Liver (tissue), 8 donors: ENCODE measurements at regions not wholly inside any gene's neighbourhood (a gene's known extent, or its start where the extent isn't known, plus 50 kb on each side); places are given as distances from the start of the nearest gene placed in this dataset.

ENCODE experiments used
- DNase-seq: peaks from one replicate; pipeline ENCODE4 v3.0.0-alpha.2; 2017; ENCODE audit warnings: low spot score
- H3K27ac ChIP-seq, 2 donors: one replicate each; pipeline ENCODE4 v1.7.0; 2013; ENCODE audit warnings: inconsistent platforms in 2 of 2, low read length in 2 of 2, control low read depth in 1 of 2, low read depth in 1 of 2, mild to moderate bottlenecking in 1 of 2
- H3K27me3 ChIP-seq, 4 donors: one replicate each; pipeline versions ENCODE4 v1.6.1 to v1.7.0; 2013; ENCODE audit warnings: low read length in 3 of 4, inconsistent platforms in 1 of 4, mild to moderate bottlenecking in 1 of 4, moderate library complexity in 1 of 4; ENCODE audit not compliant: control insufficient read depth in 4 of 4, insufficient read depth in 4 of 4
- H3K36me3 ChIP-seq, 4 donors: one replicate each; pipeline versions ENCODE4 v1.6.1 to v1.7.0; 2013; ENCODE audit warnings: low read length in 3 of 4, mild to moderate bottlenecking in 3 of 4, low read depth in 1 of 4, moderate library complexity in 1 of 4; ENCODE audit not compliant: control insufficient read depth in 4 of 4, insufficient read depth in 3 of 4
- H3K4me1 ChIP-seq, 4 donors: one replicate each; pipeline versions ENCODE4 v1.6.1 to v1.7.0; 2013; ENCODE audit warnings: low read length in 3 of 4, mild to moderate bottlenecking in 3 of 4, moderate library complexity in 1 of 4; ENCODE audit not compliant: control insufficient read depth in 4 of 4, insufficient read depth in 4 of 4
- H3K4me3 ChIP-seq, 3 donors: one replicate each; pipeline versions ENCODE4 v1.6.1 to v1.7.0; 2013; ENCODE audit warnings: low read length in 3 of 3, control low read depth in 1 of 3, low read depth in 1 of 3, mild to moderate bottlenecking in 1 of 3
- H3K9ac ChIP-seq, 2 donors: one replicate each; pipeline ENCODE4 v1.7.0; 2013; ENCODE audit warnings: low read length in 2 of 2, mild to moderate bottlenecking in 2 of 2, moderate library complexity in 2 of 2, control low read depth in 1 of 2, low read depth in 1 of 2
- H3K9me3 ChIP-seq, 4 donors: one replicate each; pipeline versions ENCODE4 v1.6.1 to v1.7.0; 2013; ENCODE audit warnings: low read length in 3 of 4; ENCODE audit not compliant: control insufficient read depth in 4 of 4
- ATF3 ChIP-seq: IDR thresholded peaks from 2 replicates; pipeline ENCODE4 v1.6.1; 2016; ENCODE audit warnings: antibody characterized with exemption
- CTCF ChIP-seq: fragments of 150-350 bp; IDR thresholded peaks from 2 replicates; pipeline ENCODE4 v1.5.1; 2017; ENCODE audit warnings: improper control_type of control experiment, low read depth, low read length; ENCODE audit not compliant: missing input control
- EGR1 ChIP-seq, 2 donors: IDR thresholded peaks; 2 replicates each; pipeline ENCODE4 v1.6.1; 2016 to 2018; ENCODE audit warnings: antibody characterized with exemption in 2 of 2, low read depth in 2 of 2
- FOXA1 ChIP-seq: IDR thresholded peaks from 2 replicates; pipeline ENCODE4 v1.6.1; 2016; ENCODE audit warnings: antibody characterized with exemption
- FOXA2 ChIP-seq: IDR thresholded peaks from 2 replicates; pipeline ENCODE4 v1.6.1; 2016; ENCODE audit warnings: antibody characterized with exemption
- GABPA ChIP-seq, 2 donors: IDR thresholded peaks in 1 of 2; conservative IDR thresholded peaks in 1 of 2; 2 replicates each; pipeline ENCODE4 v1.6.1; 2016; ENCODE audit warnings: antibody characterized with exemption in 2 of 2, mild to moderate bottlenecking in 1 of 2, moderate library complexity in 1 of 2
- HNF4A ChIP-seq, 2 donors: conservative IDR thresholded peaks; 2 replicates each; pipeline ENCODE4 v1.6.1; 2016; ENCODE audit warnings: antibody characterized with exemption in 2 of 2, mild to moderate bottlenecking in 2 of 2
- HNF4G ChIP-seq: IDR thresholded peaks from 2 replicates; pipeline ENCODE4 v1.6.1; 2016; ENCODE audit warnings: antibody characterized with exemption
- JUND ChIP-seq, 2 donors: IDR thresholded peaks; 2 replicates each; pipeline ENCODE4 v1.6.1; 2016; ENCODE audit warnings: antibody characterized with exemption in 2 of 2
- MAX ChIP-seq: IDR thresholded peaks from 2 replicates; pipeline ENCODE4 v1.6.1; 2016; ENCODE audit warnings: antibody characterized with exemption
- NR2F2 ChIP-seq: IDR thresholded peaks from 2 replicates; pipeline ENCODE4 v1.6.1; 2016; ENCODE audit warnings: antibody characterized with exemption
- RAD21 ChIP-seq, 2 donors: IDR thresholded peaks; 2 replicates each; pipeline ENCODE4 v1.6.1; 2016; ENCODE audit warnings: antibody characterized with exemption in 2 of 2, mild to moderate bottlenecking in 2 of 2
- REST ChIP-seq: IDR thresholded peaks from 2 replicates; pipeline ENCODE4 v1.6.1; 2016; ENCODE audit warnings: antibody characterized with exemption, mild to moderate bottlenecking
- RXRA ChIP-seq, 2 donors: IDR thresholded peaks; 2 replicates each; pipeline ENCODE4 v1.6.1; 2017 to 2018; ENCODE audit warnings: antibody characterized with exemption in 2 of 2, mild to moderate bottlenecking in 1 of 2
- SP1 ChIP-seq: IDR thresholded peaks from 2 replicates; pipeline ENCODE4 v1.6.1; 2018; ENCODE audit warnings: antibody characterized with exemption, mild to moderate bottlenecking
- TAF1 ChIP-seq: conservative IDR thresholded peaks from 2 replicates; pipeline ENCODE4 v1.6.1; 2016; ENCODE audit warnings: antibody characterized with exemption, mild to moderate bottlenecking
- YY1 ChIP-seq: IDR thresholded peaks from 2 replicates; pipeline ENCODE4 v1.6.1; 2016; ENCODE audit warnings: antibody characterized with exemption, mild to moderate bottlenecking
- WGBS: extraction: QIAGEN DNeasy Blood & Tissue Kit; methylation state at CpG from one replicate; pipeline ENCODE4 v1.1.7; 2013; 5-methylcytosine and 5-hydroxymethylcytosine counted together
- donor health status: healthy.
- donor health status: healthy.
- donor health status: healthy.
- donor health status: healthy.
- donor health status: healthy.

- DNase-seq = no peak
- H3K27ac ChIP-seq = no peak overlapping the region
- no peaks in the 10 kb centered on the region for H3K36me3 ChIP-seq
- no peaks in the 10 kb centered on the region for H3K4me1 ChIP-seq
- TF ChIP-seq RAD21 (IDR thresholded peaks at IDR 0.05) (no peak), FOXA2 (no peak)
- 79% methylated on average over 3 of the region's 3 CpGs for WGBS
- H3K9ac ChIP-seq = no peak overlapping the region
- no peaks in the 10 kb centered on the region for H3K27me3 ChIP-seq
- no peaks in the 10 kb centered on the region for H3K9me3 ChIP-seq
- no peak overlapping the region for H3K4me3 ChIP-seq
Measured at GRCh38 chr18:52190195-52190594, 149.8 kb upstream of the DCC start.

- Histone ChIP-seq H3K9me3 (no peaks in the 10 kb centered on the region), H3K36me3 (no peaks in the 10 kb centered on the region), H3K4me3 (no peak overlapping the region), H3K9ac (no peak overlapping the region), H3K27ac (no peak overlapping the region), H3K27me3 (no peaks in the 10 kb centered on the region), H3K4me1 (no peaks in the 10 kb centered on the region)
- 79% methylated on average over 5 of the region's 5 CpGs for WGBS
- no peak for DNase-seq
- no peak for TF ChIP-seq FOXA2
Measured at GRCh38 chr18:52190631-52191030, 149.4 kb upstream of the DCC start.

GRCh38 chr18:52200406-52200805, 139.6 kb upstream of the DCC start:
- 94% methylated on average over 1 of the region's 1 CpG for WGBS

GRCh38 chr18:52200921-52201663, 138.9 kb upstream of the DCC start:
- no peak overlapping the region for H3K4me3 ChIP-seq
- 88% methylated on average over 11 of the region's 11 CpGs for WGBS
- no peaks in the 10 kb centered on the region for H3K36me3 ChIP-seq
- no peaks in the 10 kb centered on the region for H3K4me1 ChIP-seq
- H3K27me3 ChIP-seq = peaks cover 0 to 2% (median 0%) of the 10 kb centered on the region in 4 donors
- no peak overlapping the region for H3K9ac ChIP-seq
- H3K27ac ChIP-seq = no peak overlapping the region
- no peaks in the 10 kb centered on the region for H3K9me3 ChIP-seq
- DNase-seq = no peak
- TF ChIP-seq JUND (IDR thresholded peaks at IDR 0.05) (no peak), SP1 (no peak), YY1 (no peak), EGR1 (IDR thresholded peaks at IDR 0.05; ENCODE audit: low read depth in 2 of 2) (no peak), FOXA1 (no peak), GABPA (IDR thresholded peaks at IDR 0.05 in 1 of 2, conservative IDR thresholded peaks at IDR 0.05 in 1 of 2) (no peak), NR2F2 (no peak), REST (no peak), ATF3 (no peak), TAF1 (no peak), HNF4G (no peak), FOXA2 (no peak), HNF4A (conservative IDR thresholded peaks at IDR 0.05) (no peak), RXRA (IDR thresholded peaks at IDR 0.05) (no peak), CTCF (no peak), MAX (no peak)

More at GRCh38 chr18:52200406-52200805, 139.6 kb upstream of the DCC start:
- H3K27ac ChIP-seq = no peak overlapping the region
- DNase-seq = no peak
- H3K36me3 ChIP-seq = no peaks in the 10 kb centered on the region
- no peaks in the 10 kb centered on the region for H3K9me3 ChIP-seq
- no peaks in the 10 kb centered on the region for H3K27me3 ChIP-seq
- H3K4me3 ChIP-seq = no peak overlapping the region
- H3K9ac ChIP-seq = no peak overlapping the region
- H3K4me1 ChIP-seq = no peaks in the 10 kb centered on the region
- TF ChIP-seq HNF4G (no peak), MAX (no peak), HNF4A (conservative IDR thresholded peaks at IDR 0.05) (no peak), JUND (IDR thresholded peaks at IDR 0.05) (no peak), SP1 (no peak), RAD21 (IDR thresholded peaks at IDR 0.05) (no peak), FOXA1 (no peak)
